Daoy (cell line): ENCODE measurements at regions not wholly inside any gene's neighbourhood (a gene's known extent, or its start where the extent isn't known, plus 50 kb on each side); places are given as distances from the start of the nearest gene placed in this dataset.
A peak's percentile ranks its signal among the peaks of the same experiment; 100 is the strongest.

Source experiments
- DNase-seq: peaks from one replicate; pipeline ENCODE4 v3.0.0-alpha.2; 2015; ENCODE audit warnings: low read depth

DNA sequence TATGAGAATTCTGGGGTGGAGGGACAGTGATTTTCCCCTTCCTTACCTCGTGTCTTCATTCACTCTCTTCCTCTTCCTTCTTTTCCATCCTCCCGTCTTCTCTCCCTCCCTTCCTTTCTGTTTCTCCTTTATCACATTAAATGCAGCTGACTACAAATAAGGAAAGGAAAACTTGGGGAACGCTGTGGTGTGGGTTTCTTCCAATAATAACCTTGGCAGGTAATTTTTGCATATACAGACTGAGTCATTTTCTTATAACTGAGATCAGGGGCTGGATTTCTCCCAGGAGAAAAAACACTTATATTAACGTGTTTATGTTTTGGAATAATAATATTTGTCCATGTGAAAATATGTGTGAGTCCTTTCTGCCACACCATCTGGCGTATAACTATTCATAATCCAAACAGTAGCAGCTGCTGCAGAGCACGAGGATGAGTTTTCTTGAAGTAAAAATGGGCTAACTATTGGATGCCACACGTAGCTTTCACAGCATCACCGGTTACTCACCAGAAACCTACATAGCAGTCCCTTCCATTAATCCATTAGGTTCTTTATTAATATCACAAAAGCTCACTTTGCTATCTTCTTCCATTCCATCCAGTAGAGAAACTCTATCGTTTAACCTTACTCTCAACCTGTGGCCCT lies 139.2 kb upstream of the SASH1 start:
- DNase-seq: peak; percentile 59

DNA sequence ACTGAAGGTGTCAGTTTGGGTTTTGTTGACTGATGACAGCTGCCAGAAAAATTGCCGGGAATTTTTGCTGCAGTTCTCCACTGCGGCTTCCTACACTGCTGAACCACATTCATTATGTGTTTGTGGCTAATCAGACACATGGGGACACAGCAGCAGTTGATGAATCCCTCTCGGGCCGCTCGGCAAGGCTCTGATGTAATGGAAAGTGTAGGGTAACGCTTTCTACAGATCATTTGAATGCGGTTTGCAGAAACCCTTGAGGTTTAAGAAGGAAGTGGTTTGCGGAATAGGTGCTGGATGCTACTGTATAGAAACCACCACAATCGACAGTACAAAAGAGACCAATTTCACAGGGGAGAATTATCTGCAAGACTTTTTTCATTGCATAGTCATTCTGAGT lies 138.7 kb upstream of the SASH1 start:
- DNase-seq: peak; percentile 96

DNA sequence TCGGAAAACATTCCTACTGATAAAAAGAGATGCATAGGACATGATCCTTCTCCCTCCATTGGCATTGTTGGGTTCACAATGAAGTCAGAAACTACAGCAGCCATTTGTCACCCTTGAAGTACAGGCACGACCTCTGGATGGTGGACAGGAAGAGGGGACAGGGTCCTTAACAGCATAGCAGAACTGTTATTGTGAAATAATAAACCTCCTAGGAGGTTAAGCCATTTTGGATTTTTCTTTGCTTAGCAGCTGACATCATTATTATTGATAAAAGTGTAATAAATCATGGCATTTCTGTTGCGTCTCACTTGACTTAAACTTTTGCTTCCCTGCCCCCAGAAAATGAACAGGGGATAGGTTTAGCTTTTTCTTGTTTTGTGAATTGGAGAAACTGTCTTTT lies 134.3 kb upstream of the SASH1 start:
- no peak for DNase-seq

DNA sequence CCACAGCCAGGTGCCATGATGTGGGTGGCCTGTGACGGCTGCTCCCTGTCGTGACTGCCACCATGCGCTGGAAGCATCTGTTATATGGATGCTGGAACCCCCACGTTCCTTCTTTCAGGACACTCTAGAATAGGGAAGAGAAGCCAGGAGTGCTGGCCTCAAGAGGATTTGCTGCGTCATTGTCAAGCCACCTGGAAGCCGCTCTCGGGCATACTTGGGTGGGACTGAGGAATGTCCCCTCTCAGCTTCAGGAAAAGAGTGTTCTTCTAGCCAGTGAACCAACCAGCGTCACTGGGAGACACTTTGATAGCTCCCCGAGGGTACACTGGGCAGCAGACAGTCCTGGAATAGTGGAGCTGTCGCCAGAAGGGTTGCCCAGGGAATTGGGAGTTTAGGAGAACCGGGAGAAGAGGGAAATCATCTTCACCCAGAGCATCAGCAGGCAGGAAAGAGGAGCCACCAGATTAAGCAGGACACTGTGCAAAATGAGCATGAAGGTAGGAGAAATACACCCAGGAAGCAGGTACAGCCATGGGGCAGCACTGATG lies 130.8 kb upstream of the SASH1 start:
- no peak for DNase-seq

DNA sequence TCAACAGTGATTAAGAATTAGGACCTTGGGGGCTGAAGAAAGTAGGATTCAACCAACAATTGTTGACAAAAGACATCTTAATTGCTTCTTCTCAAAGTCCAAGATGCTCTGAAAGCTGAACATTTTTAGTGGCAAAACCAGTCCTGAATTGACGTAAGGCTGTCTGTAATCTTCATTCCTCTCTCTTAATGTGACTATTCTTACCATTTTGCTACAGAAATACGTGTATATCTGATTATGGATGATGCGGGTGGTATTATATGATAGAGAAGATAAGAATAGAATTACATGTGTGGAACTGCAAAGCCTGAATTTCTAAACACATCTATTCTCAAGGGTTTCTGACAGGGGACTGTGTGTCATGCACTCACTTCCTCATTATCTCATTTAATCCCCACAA lies 130.3 kb upstream of the SASH1 start:
- no peak for DNase-seq

DNA sequence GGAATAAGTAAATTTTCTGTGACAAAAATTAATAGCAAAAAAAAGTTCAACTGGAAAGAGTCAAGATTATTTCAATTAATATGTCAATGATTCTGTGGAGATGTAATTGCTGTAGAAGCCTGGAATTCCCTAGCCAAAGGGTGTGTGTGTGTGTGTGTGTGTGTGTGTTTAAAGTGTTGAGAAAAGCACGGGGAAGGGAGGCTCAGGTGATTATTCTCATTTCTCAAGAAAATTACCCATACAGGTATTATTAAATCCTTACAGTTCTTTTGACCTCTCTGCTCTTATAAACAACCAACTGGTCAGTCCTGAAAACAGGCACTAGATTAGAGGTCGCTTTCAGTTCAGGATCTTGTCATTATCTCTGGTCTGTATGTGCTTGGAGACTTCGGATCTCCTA lies 129.3 kb upstream of the SASH1 start:
- no peak for DNase-seq

DNA sequence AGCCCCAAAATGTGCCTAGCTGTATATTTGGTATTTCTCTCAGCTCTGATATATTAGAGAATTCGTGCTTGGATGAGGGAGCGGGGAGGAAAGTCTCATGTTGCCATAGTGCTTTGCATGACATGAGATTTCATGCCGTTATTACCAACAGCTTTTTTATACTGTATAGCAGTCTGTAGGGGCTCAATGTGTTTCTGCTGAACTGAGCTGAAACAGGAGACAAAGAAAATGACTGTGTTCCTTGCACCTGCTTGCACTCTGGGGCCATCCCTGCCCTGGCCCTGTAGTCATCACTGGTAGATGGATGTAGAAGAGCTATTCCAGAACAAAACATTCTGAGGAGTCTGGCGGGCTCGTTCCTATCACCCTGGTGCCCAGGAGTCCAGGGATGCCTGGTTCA lies 128.0 kb upstream of the SASH1 start:
- DNase-seq: no peak

DNA sequence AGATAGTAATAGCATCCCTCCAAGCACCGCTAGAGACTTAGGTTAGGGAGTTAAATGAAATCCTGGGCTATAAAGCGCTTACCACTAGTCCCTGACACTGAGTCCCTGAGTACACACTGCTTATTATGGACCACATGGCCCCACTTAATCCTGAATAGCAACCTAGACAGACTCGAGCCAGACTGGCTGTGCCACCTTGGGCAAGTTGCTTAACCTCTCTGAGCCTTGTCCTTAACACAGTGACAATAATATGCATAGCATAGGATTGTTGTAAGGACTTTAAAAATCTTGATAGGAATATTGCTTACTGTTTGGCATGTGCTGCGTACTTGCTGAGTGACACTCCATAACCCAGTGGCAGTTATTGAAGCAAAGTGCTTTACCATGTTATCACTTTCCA lies 125.6 kb upstream of the SASH1 start:
- no peak for DNase-seq

DNA sequence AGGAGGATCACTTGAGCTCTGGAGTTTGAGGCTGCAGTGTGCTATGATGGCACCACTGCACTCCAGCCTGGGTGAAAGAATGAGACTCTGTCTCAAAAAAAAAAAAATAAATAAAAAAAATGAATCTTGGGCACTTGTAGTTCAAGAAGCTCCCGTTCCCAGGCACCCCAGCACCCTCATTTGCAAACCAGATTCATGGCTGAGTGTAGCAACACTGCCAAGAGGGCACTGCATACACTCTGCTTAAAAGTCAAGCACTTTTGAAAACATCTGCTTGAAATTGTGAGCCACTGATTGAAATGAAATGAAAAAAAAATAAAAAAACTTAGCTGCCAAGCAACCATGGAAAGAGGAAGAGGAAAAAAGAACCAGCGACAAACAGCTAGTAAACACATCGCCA lies 124.7 kb upstream of the SASH1 start:
- DNase-seq: no peak

DNA sequence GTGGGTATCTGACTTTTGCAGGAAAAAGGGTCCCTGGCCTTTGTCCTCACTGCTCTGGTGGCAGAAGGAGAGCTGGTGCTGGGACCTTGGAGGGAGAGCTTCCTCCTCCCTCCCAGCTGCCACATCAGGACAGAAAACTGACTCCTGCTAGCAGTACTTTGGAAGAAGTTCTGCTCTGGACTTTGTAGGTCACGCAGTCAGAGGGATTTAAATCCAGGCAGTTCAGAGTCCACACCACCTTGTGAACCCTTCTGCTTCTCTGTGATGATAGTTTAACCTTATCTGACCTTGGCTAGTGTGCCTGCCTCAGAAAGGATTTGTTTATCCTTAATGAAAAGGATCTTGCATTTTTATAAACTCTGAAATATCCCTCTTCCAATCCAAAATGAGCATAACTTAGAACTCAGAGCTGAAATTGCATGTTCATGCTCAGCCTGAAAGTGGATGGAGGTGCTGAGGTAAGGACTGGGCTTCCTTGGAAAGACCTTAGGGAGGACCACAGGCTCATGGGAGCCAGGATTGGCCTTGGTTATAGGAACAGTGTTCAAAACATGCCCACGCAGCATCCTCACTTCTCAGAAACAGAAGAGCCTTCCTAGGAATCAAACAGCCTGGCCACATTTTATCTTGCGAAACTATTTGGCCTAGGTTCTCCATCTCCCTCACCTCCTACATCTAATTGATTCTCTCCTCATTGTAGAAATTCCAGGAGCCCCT lies 123.9 kb upstream of the SASH1 start:
- no peak for DNase-seq

DNA sequence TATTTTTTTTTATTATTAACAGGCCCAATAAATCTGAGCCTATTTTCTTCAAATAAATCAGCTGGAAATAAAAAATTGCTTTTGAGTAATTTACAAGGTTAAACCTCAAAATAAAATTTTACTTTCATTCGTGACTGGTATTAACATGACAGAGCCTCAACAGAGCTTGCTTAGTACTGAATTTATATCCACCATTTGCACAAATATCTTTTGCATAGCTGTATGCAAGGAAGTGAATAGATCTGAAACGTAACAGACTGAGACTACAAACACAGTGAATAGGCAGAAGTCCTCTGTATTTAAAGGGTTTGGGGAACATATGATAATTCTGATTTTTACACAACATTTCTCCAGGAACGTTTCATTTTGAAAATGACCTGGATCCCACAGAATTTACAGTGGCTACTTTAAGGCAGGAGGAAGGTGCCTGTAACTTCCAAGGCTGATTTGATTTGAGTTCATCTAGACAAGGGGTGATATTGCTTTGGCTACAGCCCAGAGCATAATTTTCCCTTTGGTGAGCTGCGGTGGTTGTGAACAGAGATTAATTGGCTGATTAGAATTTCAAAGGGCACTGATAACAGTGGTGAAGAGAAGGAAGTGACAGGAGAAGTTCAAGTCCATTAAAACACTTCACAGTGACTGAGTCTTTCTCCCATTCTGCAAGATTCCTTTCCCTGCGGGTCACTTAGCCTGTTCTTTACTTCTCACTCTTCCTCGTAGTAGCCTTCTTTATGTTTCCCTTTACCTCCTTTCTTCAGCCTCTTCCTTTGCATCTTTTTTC lies 121.2 kb upstream of the SASH1 start:
- peak; percentile 24 for DNase-seq

DNA sequence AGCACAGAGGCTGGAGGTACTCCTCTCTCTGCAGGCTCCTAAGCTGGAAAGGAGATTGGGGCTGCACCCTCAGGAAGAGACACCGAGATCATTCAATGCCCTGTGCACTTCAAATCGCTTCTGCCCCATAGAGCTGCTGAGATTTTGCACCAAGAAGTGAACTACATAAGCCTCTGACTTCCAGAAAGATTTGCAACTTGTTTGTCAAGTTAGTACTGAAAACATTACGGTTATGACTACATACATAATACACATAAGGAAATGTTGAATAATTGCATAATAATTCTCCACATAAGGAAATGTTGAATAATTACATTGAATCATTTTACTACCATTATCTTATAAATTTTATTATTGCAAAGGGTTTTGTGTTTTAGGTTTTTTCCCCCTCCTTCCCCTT lies 120.3 kb upstream of the SASH1 start:
- no peak for DNase-seq

DNA sequence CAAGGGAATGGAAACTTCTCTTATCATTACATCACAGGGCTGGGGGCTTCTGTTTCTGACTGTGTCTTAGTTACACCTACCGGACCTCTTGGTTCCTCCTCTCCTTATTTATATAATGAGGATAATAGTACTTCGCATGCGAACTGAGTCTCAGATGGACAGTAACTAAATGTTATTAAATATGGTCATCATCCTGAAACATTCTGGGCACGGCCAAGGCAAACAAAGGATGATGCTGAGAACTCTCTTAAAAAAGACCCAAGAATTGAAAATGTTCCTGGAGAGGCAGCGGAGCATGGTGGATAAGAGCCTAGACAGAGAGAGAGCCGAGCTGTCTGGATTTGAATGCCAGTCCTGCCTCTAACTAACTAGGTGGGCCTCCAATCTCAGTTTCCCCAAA lies 119.8 kb upstream of the SASH1 start:
- no peak for DNase-seq

DNA sequence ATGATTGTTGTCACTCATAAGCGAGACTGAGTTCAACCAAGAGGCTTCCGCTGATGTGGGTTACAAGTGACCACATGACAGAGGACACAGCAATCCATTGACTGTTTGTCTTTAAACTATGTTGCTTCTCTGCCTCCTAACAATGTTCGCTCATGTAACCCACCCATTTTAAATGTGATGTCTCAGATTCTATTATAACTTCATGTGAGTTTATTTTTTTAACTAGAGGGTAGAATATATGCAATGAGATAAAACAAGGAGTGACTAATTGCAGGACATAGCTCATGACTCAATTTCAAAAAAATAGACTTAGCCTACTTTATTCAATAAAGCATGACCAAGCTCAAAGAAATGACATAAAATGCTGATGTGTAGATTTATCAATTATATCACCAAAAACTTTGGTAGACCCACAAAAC lies 119.2 kb upstream of the SASH1 start:
- peak; percentile 35 for DNase-seq

DNA sequence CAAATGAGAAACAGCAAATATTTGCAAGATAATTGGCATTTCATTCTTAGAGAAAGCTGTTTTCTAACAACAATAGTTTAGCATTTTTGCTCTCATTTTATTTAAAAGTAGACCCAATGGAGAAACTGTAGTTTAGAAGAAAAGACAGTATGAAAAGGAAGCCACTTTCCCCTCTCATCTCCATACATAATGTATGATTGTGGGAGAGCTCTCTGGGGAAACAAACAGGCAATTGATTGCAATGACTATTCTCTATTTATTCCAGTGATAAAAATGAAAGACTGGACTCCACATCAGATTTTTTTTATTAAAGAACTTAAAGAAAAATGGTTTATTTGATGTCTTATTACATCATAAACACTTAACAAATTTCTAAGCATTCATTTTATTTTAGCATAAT lies 116.8 kb upstream of the SASH1 start:
- no peak for DNase-seq

DNA sequence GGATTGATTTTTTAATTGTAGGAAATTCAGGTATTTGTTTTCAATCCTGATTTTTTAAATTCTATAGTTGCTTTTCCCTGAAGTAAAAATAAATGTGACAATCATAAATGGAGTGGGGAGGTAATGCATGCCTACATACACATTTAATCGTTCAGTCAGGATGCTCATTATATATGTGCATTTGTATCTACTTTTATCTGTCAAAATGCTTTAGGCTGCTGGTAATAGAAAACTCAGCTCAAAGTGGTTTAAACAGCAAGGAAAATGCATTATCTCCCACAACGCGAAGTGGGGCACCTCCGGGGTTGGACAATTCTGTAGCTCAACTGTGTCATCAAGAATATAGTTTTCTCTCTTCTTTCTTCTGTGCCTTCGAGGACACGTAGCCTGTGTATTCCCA lies 116.4 kb upstream of the SASH1 start:
- DNase-seq: no peak

DNA sequence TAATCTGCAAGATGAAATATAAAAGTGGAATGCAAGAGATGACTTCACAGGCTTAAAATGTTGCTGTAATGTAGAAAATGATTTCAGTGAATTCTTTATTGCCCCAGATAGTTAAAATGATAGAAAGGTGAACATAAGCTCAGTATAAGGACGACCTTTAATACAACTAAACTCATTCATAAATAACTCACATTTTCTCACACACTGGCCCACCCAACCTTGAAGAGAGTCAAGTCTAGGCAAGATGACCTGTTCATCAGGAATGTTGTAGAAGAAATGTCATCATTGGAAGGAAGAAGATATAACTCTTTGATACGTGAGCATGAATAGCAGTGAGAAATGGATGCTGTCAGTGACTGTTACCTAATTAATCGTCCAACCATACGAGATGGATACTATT lies 111.1 kb upstream of the SASH1 start:
- DNase-seq: peak; percentile 25

DNA sequence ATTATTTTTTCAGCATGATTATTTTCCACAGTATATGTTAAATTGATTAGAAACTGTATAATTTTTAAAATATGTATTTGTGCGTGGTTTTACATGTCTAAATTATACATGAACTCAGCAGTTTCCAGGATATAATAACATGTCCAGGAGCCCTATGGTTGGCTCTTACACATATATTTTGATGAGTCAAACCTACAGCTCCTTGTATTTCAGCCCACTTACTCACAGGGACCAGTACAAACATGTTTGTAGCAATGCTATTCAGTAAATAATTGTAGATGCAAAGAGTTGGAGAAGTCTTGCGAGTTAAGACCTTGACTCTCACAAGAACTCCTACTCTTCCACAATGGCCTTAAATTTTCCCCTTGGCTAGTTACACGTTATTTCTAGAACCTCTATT lies 107.2 kb upstream of the SASH1 start:
- DNase-seq: no peak

DNA sequence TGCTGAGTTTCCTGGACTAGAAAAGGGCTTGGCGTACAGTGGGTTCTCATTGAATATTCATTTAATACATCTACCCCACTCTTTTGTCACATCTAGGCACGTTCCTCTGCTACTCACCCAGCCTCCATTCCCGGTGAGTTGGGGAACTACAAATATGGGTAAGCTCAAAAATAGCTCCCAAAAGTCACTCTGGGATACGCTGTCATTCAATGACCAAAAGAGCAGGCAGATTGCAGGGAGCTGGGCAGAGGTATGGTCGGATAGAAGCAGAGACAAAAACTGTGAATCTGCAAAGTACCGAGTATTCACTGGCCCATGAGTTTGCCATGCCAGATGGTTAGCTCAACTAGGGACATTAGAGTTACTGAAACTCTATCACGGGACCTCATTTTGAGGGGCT lies 103.9 kb upstream of the SASH1 start:
- DNase-seq: no peak

DNA sequence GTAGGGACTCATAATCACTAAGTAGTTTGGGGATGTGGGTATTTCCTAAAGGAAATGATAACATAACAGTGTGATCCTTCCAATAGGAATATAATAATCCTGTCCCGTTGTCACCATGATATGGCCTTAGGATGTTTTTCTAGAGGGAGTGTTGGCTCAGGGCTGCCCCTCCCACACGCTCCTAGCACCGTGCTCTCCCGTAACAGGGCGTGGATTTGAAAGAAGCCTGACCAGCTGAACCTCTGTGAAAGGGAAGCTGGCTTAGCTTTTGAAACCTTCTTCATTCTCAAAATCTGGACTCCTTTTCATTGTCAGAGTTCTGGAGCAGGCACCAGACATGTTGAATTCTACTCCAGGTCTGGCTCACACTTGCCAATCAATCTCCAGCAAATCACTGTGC lies 103.4 kb upstream of the SASH1 start:
- DNase-seq: no peak

DNA sequence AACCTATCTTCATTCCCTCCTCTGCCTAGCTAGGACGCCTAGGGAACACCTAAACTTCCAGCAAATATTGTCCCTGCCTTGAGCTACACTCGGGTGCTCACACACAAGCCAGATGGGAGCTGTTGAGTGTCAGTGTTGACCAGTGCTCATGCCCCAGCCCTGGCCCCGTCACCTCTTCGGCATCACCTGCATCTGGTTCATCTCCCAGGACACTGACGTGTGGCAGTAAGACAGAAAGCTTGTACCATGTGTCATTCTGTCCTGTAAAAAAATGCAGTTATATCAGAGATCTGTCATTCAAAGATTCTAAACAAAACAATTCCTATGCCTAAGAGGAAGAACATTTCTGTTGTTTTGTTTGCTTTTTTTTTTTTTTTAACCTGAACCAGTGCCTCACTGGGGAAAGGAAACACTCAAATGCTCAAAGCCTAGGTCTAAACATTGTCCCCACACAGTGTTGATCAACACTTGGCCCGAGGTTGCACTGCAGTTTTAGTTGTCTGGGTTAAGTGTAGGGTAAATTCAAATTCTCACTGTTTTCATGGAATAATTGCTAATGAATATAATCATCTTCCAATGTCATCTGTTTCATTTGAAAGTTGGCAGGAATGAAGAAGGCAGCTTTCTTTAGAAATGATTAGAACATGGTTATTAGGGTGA lies 102.7 kb upstream of the SASH1 start:
- no peak for DNase-seq

DNA sequence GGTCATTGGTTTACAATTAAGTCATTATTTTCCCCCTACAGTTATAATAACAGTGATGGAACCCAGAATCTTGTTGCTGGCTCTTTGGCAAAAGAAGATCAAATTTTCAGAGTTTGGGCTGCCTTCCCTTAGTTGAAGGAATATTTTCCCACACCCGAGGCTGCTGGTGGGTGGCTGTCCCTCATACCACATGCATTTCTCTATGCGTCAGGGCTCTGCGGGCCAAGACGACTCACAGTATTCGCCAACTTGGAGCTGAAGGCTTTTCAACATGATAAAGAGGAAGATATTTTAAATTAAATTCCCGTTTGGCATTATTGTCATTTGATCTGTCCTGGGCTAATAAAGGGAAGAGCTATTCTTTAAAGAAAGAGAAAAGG lies 102.2 kb upstream of the SASH1 start:
- DNase-seq: peak; percentile 28
